ENCODE measurements at regions not wholly inside any gene's neighbourhood (a gene's known extent, or its start where the extent isn't known, plus 50 kb on each side); places are given as distances from the start of the nearest gene placed in this dataset.

GRCh38 chrX:109812236-109812635 lies 79.2 kb upstream of the ACSL4 start:
- in situ Hi-C loops (cut with MboI; ENCODE audit: low sequenced_read_pairs, unreplicated experiment) = no loop called here
- DNase-seq (ENCODE audit: low spot score) = no peak
- TF ChIP-seq CTCF (IDR thresholded peaks at IDR 0.05; ENCODE audit: borderline replicate concordance, control extremely low read depth, extremely low read depth, insufficient read depth, missing control alignments) = no peak

- in situ Hi-C loops (cut with MboI; ENCODE audit: low sequenced_read_pairs, unreplicated experiment) = no loop called here
- no peak for TF ChIP-seq CTCF (IDR thresholded peaks at IDR 0.05; ENCODE audit: borderline replicate concordance, control extremely low read depth, extremely low read depth, insufficient read depth, missing control alignments)
These were observed 80.2 kb upstream of the ACSL4 start for GRCh38 chrX:109813236-109813635.

GRCh38 chrX:109818976-109819375 lies 85.9 kb upstream of the ACSL4 start:
- no peak for TF ChIP-seq CTCF (IDR thresholded peaks at IDR 0.05; ENCODE audit: borderline replicate concordance, control extremely low read depth, extremely low read depth, insufficient read depth, missing control alignments)
- no peak for DNase-seq (ENCODE audit: low spot score)
- in situ Hi-C loops (cut with MboI; ENCODE audit: low sequenced_read_pairs, unreplicated experiment) = no loop called here

More at GRCh38 chrX:109813236-109813635, 80.2 kb upstream of the ACSL4 start:
- no peak for DNase-seq (ENCODE audit: low spot score)

GRCh38 chrX:109822861-109823260 lies 89.8 kb upstream of the ACSL4 start:
- no peak for TF ChIP-seq CTCF (IDR thresholded peaks at IDR 0.05; ENCODE audit: borderline replicate concordance, control extremely low read depth, extremely low read depth, insufficient read depth, missing control alignments)
- in situ Hi-C loops (cut with MboI; ENCODE audit: low sequenced_read_pairs, unreplicated experiment) = no loop called here
- DNase-seq (ENCODE audit: low spot score) = no peak

GRCh38 chrX:109826954-109827708 lies 94.1 kb upstream of the ACSL4 start:
- in situ Hi-C loops (cut with MboI; ENCODE audit: low sequenced_read_pairs, unreplicated experiment) = no loop called here
- no peak for TF ChIP-seq CTCF (IDR thresholded peaks at IDR 0.05; ENCODE audit: borderline replicate concordance, control extremely low read depth, extremely low read depth, insufficient read depth, missing control alignments)
- no peak for DNase-seq (ENCODE audit: low spot score)

- TF ChIP-seq CTCF (IDR thresholded peaks at IDR 0.05; ENCODE audit: borderline replicate concordance, control extremely low read depth, extremely low read depth, insufficient read depth, missing control alignments) = no peak
- in situ Hi-C loops (cut with MboI; ENCODE audit: low sequenced_read_pairs, unreplicated experiment) = no loop called here
- no peak for DNase-seq (ENCODE audit: low spot score)
These were observed 94.7 kb upstream of the ACSL4 start for GRCh38 chrX:109827772-109828171.

Measured in GM13976 (cell line).